ENCODE measurements at regions not wholly inside any gene's neighbourhood (a gene's known extent, or its start where the extent isn't known, plus 50 kb on each side); places are given as distances from the start of the nearest gene placed in this dataset.

DNA sequence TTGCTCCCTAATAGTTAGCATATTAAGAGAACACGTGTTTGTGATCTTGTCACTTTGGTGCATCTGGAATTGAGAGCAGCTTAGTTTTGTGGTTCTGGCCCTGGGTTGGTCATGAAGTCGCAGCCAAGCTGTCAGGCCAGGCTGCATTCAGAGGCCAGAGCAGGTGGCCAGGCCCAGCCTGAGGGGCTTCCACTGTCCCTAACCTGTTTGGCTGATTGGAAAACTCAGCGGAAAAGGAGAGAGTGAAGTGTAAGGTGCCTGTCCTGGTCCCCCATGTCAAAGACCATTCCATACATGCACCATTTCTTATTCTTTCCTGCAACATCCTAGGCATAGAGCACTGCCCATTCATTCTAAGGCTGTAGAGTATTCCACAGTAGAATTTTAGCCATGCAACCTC lies 111.5 kb upstream of the IGLL5 start:
- Histone ChIP-seq H4K20me1 (ENCODE audit: insufficient read depth, low read length) (no peaks in the 10 kb centered on the region), H3F3A (ENCODE audit: insufficient read depth, low read length) (no peaks in the 10 kb centered on the region), H3K4me2 (ENCODE audit: low read length) (no peak overlapping the region), H3K27me3 (ENCODE audit: insufficient read depth, low read length) (no peaks in the 10 kb centered on the region), H3K27ac (ENCODE audit: low read depth, low read length, poor library complexity, severe bottlenecking) (no peak overlapping the region), H3K79me2 (ENCODE audit: insufficient read depth, low read length) (no peaks in the 10 kb centered on the region), H3K4me1 (ENCODE audit: insufficient read depth, low read length, severe bottlenecking) (peaks cover 13% of the 10 kb centered on the region), H3K4me3 (ENCODE audit: low read depth, low read length, poor library complexity, severe bottlenecking) (no peak overlapping the region), H3K36me3 (ENCODE audit: insufficient read depth, low read length) (no peaks in the 10 kb centered on the region), H3K9me3 (ENCODE audit: low read length) (no peaks in the 10 kb centered on the region), H2AFZ (ENCODE audit: low read length) (no peak overlapping the region), H3K9ac (ENCODE audit: low read length) (no peak overlapping the region), H3K9me2 (ENCODE audit: low read depth, low read length) (no peaks in the 10 kb centered on the region)
- TF ChIP-seq, protein P1, sequence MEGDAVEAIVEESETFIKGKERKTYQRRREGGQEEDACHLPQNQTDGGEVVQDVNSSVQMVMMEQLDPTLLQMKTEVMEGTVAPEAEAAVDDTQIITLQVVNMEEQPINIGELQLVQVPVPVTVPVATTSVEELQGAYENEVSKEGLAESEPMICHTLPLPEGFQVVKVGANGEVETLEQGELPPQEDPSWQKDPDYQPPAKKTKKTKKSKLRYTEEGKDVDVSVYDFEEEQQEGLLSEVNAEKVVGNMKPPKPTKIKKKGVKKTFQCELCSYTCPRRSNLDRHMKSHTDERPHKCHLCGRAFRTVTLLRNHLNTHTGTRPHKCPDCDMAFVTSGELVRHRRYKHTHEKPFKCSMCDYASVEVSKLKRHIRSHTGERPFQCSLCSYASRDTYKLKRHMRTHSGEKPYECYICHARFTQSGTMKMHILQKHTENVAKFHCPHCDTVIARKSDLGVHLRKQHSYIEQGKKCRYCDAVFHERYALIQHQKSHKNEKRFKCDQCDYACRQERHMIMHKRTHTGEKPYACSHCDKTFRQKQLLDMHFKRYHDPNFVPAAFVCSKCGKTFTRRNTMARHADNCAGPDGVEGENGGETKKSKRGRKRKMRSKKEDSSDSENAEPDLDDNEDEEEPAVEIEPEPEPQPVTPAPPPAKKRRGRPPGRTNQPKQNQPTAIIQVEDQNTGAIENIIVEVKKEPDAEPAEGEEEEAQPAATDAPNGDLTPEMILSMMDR (IDR thresholded peaks at IDR 0.05; ENCODE audit: low read length), result no peak
- no peak for TF ChIP-seq EZH2 (IDR thresholded peaks at IDR 0.05; ENCODE audit: borderline replicate concordance, low read length)

DNA sequence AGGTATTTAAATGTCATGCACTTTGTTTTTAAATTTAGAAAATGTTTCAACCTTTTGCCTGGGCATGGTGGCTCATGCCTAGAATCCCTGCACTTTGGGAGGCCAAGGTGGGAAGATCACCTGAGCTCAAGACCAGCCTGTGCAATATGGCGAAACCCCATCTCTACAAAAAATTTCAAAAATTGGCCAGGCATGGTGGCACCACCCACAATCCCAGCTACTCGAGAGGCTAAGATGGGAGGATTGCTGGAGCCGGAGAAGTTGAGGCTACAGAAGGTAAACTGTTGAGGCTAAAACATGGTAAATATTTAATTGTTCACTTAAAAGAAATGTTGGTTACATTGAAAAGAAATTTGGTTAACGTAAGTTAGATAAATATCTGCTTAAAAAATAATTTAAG lies 108.4 kb upstream of the IGLL5 start:
- Histone ChIP-seq H3K9ac (ENCODE audit: low read length) (no peak overlapping the region), H3K27me3 (ENCODE audit: insufficient read depth, low read length) (no peaks in the 10 kb centered on the region), H3K4me2 (ENCODE audit: low read length) (no peak overlapping the region), H3K4me1 (ENCODE audit: insufficient read depth, low read length, severe bottlenecking) (peaks cover 8% of the 10 kb centered on the region), H3F3A (ENCODE audit: insufficient read depth, low read length) (no peaks in the 10 kb centered on the region), H3K27ac (ENCODE audit: low read depth, low read length, poor library complexity, severe bottlenecking) (no peak overlapping the region), H2AFZ (ENCODE audit: low read length) (no peak overlapping the region), H3K9me2 (ENCODE audit: low read depth, low read length) (no peaks in the 10 kb centered on the region), H3K36me3 (ENCODE audit: insufficient read depth, low read length) (no peaks in the 10 kb centered on the region), H3K79me2 (ENCODE audit: insufficient read depth, low read length) (no peaks in the 10 kb centered on the region), H3K9me3 (ENCODE audit: low read length) (no peaks in the 10 kb centered on the region), H4K20me1 (ENCODE audit: insufficient read depth, low read length) (no peaks in the 10 kb centered on the region), H3K4me3 (ENCODE audit: low read depth, low read length, poor library complexity, severe bottlenecking) (no peak overlapping the region)
- TF ChIP-seq, protein P1 (IDR thresholded peaks at IDR 0.05; ENCODE audit: low read length), result no peak
- no peak for TF ChIP-seq EZH2 (IDR thresholded peaks at IDR 0.05; ENCODE audit: borderline replicate concordance, low read length)

DNA sequence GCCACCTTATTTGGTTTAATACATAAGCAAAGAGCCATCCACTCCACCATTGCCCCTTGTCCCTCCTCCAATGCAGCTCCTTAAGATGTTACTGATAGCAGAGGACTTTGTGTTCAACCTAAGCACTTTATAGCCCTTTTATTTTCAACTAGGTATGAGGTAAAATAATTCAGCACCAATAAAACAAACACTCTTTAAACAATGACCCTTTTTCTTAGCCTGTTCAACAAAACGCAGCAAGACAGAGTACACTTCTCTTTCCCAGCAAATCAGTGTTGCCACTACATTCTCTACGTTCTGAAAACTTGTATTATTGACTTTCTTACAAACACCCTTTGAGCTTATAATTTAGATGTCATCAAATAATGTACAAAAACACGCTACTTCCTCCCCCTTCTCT lies 104.0 kb upstream of the IGLL5 start:
- H3F3A ChIP-seq (ENCODE audit: insufficient read depth, low read length), result no peaks in the 10 kb centered on the region
- H3K79me2 ChIP-seq (ENCODE audit: insufficient read depth, low read length), result no peaks in the 10 kb centered on the region
- H3K36me3 ChIP-seq (ENCODE audit: insufficient read depth, low read length), result no peaks in the 10 kb centered on the region
- H4K20me1 ChIP-seq (ENCODE audit: insufficient read depth, low read length), result no peaks in the 10 kb centered on the region
- no peak overlapping the region for H3K27ac ChIP-seq (ENCODE audit: low read depth, low read length, poor library complexity, severe bottlenecking)
- no peak overlapping the region for H3K9ac ChIP-seq (ENCODE audit: low read length)
- peaks cover 7% of the 10 kb centered on the region for H3K4me1 ChIP-seq (ENCODE audit: insufficient read depth, low read length, severe bottlenecking)
- no peak overlapping the region for H3K4me2 ChIP-seq (ENCODE audit: low read length)
- H3K9me3 ChIP-seq (ENCODE audit: low read length), result no peaks in the 10 kb centered on the region
- TF ChIP-seq, protein P1 (IDR thresholded peaks at IDR 0.05; ENCODE audit: low read length), result no peak
- H3K27me3 ChIP-seq (ENCODE audit: insufficient read depth, low read length), result no peaks in the 10 kb centered on the region
- H3K4me3 ChIP-seq (ENCODE audit: low read depth, low read length, poor library complexity, severe bottlenecking), result no peak overlapping the region
- no peak overlapping the region for H2AFZ ChIP-seq (ENCODE audit: low read length)
- H3K9me2 ChIP-seq (ENCODE audit: low read depth, low read length), result no peaks in the 10 kb centered on the region

Measured in OCI-LY1 (cell line).